NAMALWA (cell line): ENCODE measurements at regions not wholly inside any gene's neighbourhood (a gene's known extent, or its start where the extent isn't known, plus 50 kb on each side); places are given as distances from the start of the nearest gene placed in this dataset.

Source experiments
- DNase-seq: peaks from one replicate; pipeline ENCODE4 v3.0.0-alpha.2; 2015; ENCODE audit warnings: low spot score

DNA sequence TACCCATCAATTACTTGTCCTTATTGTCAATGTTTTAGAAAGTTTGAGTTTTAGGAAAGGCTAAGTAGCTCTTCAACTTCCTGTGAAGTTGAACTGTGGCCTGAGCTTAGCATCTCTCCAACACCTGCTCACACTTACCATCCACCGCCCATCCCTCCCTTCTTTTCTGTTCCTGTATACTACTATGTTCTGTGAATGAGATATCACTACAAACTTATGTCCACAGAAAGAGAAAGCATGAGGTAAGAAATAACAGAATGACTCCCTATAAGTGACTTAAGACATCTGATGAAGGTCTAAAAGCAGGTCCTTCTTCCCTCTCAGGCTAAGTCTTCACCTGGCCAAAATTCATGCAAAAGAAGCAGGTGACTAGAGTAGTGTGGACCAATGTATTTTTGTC, 246.3 kb upstream of the PREP start:
- no peak for DNase-seq

GRCh38 chr6:105648276-105648675, 245.4 kb upstream of the PREP start:
- DNase-seq: no peak

DNA sequence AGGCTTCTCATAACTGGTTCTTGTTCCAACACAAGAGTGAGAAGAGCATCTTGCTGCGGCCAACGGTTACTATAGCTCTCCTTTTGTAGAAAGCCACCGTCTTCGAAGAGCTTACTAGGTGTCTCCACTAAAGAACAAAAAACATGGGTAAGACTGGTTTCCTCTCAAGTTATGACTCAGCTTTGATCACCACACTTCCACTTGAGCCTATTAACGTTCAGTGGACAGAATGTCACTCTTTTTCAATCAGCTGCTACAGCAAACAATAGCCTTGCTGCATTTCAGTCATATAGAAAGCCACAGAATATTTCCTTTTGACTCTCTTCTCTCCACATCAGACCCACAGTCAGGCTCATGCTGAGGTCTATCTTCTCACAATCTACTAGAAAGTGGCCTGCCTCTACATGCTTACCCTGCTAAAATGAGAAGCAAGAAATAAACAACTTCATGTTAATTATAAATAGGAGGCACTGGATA, 243.5 kb upstream of the PREP start:
- DNase-seq: no peak

DNA sequence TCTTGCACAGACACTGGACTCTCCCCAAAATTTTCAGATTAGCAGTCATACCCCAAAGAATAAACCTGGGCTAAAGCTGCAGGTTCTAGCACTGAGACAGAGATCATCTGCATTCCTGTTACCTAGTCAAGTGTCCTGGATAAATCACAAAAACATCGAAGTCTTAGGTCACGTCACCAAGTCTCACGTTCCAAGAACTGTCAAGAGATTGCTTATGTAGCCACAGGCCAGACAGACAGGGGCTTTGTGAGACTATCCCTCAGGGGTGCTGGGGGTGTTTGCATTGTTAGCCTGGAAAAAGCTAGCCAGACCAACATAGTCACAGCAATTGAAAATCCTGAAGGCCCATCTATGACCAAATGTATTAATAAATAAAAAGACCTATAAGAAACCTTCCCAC, 243.1 kb upstream of the PREP start:
- no peak for DNase-seq

GRCh38 chr6:105645156-105645555, 242.3 kb upstream of the PREP start:
- DNase-seq: no peak

GRCh38 chr6:105644691-105645090, 241.8 kb upstream of the PREP start:
- no peak for DNase-seq

DNA sequence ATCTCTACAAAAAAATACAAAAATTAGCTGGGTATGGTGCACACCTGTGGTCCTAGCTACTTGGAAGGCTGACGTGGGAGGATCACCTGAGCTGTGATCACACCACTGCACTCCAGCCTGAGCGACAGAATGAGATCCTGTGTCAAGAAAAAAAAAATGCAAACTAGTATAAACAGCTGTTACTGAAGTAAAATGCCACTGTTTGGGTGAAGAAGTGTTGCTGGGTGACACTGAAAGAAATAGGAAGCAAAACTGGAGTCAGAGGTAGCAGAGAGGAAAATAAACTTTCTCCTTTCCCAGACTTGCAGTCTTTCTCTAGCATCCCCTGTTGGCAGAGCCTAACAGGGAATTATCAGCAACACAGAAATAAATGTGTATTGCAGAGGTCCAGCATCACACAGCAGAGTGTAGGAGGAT, 241.2 kb upstream of the PREP start:
- DNase-seq: peak; percentile 46

GRCh38 chr6:105642708-105643107, 239.8 kb upstream of the PREP start:
- DNase-seq: no peak

DNA sequence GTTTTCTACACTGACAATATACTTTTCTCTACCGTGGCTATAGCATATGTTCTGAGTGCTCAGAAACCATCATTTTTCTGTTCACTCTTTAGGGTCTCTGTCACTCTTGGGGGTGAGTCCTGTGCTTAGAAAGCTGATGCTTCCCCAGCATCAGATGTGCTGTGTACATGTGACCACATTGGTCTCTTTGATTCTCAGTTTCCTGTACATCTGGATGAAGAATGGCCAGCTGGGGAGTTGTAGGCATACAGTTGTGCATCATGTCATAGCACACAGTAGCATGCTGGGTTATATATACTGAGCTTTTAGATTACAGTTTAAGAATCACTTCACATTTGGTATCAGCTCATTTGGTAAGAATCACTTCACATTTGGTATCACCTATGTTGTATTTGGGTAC, 238.6 kb upstream of the PREP start:
- peak; percentile 33 for DNase-seq

GRCh38 chr6:105639124-105639523, 236.2 kb upstream of the PREP start:
- no peak for DNase-seq

GRCh38 chr6:105633814-105634213, 230.9 kb upstream of the PREP start:
- no peak for DNase-seq

DNA sequence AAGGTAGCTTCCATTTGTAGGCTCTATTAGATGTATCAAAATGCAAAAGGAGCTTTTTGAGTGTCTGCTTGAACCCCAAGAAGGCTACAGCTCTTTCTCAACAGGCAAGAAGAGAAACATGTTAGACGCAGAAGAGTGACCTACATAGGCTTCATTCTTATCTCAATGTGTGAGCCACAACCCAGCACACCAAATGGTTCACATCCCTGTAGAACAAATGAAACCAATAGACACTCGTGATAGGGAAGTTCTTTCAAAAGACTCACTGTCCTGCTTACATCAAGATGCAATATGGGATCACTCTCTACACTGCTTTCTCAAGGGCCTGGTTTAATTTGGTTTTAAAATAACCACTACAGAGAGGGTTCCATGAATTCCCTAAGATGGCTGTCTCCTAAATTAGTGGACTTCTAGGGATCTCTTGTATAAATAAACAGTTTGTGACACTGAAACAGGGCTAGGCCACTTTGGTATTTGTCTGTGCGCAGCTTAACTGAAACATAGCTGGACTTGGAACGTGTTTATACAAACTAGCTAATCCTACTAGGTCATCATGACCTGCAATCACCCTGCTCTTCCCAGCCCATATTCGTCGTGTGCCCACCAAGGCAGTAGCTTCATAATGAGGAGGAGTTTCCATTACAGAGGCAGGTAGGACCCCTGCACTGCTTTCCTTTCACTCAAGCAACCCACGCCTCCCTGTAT, 225.4 kb upstream of the PREP start:
- DNase-seq: no peak

GRCh38 chr6:105626295-105627158, 223.6 kb upstream of the PREP start:
- no peak for DNase-seq

DNA sequence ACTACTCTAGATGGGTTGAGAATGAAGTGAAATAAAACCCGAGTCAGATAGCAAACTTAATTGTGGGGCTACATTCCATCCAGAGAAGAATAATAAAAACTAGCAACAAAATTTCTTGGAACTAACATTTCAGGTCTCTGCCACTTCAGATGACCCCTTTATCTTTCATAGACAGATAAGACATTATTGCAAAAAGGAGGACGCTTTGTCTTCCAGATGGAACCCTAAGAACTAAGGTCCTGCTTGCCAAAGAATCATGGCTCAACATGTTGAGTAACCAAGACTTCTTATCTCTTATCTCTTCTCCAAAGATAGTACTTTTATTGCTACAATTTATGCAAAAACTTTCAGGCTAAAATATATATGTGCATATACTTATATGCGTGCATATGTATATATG, 221.1 kb upstream of the PREP start:
- DNase-seq: no peak

GRCh38 chr6:105622226-105622625, 219.3 kb upstream of the PREP start:
- no peak for DNase-seq

DNA sequence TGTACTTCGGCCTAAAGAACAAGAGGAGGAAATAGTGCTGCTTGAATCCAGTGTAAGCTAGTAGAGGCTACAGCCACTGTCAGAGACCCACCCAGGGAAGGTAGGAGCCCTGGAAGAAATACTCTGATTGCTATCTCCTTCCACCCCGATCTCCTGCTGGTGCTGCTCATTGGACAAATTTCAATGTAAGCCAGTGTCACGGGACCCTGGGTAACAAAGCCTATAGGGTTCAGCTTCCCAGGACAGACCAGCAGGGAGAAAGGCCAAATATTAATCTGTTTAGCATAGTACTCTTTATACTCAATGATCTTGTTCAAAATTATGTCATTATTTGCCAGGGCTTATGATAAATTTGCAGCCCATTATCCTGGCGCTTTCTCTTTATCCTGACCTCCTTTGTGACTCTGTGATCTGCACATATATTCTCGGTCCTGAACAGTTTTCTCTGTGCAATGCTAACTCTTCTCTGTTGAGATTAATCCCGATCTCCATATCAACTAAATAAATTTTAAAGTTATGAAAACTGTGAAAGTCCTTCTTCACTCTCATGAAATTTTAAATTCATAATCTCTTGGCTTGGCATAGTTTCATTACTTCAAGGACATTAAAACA, 218.8 kb upstream of the PREP start:
- DNase-seq: no peak

- no peak for DNase-seq
Observed at GRCh38 chr6:105620878-105621277, 218.0 kb upstream of the PREP start.

DNA sequence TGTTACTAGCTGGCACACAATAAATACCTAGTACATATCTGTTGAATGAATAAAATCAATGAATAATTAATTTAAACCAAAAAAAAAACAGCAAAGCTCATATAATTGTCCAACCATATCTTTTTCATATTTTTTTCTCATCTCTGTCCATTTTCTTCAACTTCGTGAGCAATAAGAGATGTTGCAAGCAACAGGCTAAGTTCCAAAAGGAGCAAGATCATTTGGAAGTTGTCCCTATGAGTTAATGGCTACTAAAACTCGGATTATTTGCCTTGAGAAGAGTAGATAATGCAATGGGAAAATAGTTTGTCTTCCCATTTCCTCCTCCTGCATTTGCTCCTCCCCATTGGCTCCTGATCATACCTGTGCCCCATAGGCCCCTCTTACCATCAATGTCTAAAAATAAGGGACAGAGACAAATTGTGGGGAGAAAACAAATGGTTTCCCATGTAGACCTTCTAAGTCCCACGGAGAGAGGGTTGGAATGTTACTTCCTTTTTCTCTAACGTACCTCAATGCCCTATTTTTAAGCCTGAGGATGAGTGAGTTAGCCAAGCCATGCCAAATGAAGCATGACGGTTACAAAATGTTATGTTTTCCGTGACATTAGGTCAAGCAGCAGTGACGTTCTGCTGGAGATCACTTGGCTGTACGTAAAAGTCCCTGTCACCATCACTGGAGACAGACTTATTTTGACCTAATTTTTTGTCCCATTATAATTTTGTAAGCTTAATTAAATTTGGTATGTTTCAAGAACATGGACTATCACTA, 217.3 kb upstream of the PREP start:
- DNase-seq: no peak

- no peak for DNase-seq
Observed at GRCh38 chr6:105618247-105618646, 215.4 kb upstream of the PREP start.

DNA sequence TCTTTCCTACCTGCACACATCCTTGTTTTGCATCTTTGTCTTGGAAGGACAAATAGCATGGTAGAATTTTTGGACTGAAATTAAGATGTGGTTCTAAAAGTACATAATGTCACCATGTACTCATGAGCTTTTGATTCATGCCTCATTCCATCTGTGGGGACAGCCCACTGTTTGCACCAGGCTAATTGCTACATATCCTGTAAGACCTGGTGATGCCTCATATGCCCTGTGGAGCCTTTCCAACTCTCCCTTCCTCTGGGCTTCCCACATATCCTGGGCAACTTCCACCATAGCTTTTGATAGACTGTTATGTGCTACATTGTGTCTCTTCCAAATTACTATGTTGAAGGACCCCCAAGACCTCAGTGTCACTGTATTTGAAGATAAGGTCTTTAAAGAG, 213.6 kb upstream of the PREP start:
- DNase-seq: no peak

GRCh38 chr6:105611606-105612005, 208.7 kb upstream of the PREP start:
- no peak for DNase-seq

- DNase-seq: no peak
Observed at GRCh38 chr6:105609375-105609991, 206.6 kb upstream of the PREP start.
